Limb (tissue), 2 donors: ENCODE measurements at regions not wholly inside any gene's neighbourhood (a gene's known extent, or its start where the extent isn't known, plus 50 kb on each side); places are given as distances from the start of the nearest gene placed in this dataset.

ENCODE experiments used
- DNase-seq, 2 donors: peaks; one replicate each; pipeline ENCODE4 v3.0.0-alpha.2; 2016; ENCODE audit errors: extremely low spot score in 2 of 2

DNA sequence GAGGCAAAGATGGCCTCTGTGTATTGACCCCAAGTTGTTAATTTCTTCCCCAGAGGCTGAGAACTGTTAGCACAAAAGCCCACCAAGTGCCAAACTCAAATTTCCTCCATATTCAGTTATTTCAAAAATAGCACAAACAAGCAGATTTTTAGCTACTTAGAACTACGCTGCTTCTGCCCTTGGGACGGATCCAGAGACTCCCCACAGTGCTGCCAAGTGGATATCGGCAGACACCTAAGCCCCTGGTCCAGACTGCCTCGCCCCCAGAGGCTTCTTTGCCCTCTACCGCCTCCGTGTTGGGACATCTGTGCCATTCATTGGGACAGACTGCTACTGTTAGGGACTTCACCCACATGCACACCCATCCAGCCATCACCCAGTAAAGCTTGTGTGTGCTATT lies 188.3 kb downstream of the POSTN start:
- no peak for DNase-seq

DNA sequence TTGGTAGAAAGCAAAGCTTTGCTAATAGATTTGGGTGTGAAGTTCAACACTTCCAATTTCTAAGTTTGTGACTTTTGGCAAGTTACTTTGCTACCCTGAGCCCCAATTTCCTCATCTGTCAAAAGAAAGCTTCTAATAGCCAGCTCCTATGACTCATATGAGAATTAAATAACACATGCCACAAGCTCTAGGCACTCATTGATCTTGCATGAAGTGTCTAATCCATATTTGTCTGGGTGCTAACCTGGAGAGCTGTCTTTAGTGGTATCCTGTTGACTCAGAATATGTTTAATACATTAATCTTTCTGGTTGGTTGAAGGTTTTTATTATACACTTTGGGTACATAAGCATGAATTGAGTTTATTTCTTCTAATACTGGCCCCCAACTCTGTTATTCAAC lies 188.8 kb downstream of the POSTN start:
- no peak for DNase-seq

DNA sequence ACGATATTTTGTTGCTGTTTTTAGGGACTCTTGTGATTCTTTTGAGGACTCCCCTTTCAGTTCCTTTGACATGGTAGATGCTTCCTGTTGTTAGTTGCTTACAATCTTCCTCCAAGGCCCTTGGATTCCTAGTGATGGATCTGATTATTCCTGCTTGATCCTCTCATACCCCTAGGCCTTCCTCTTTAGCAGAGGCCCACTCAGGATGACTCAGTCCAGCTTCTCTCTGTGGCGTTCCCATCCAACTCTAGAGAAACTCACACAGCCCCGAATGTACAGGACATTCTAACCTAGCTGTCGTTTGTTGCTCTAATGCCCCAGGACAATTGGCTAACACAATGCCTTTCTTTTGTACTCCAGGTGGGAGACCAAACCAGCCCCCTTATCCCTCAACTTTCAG lies 191.4 kb downstream of the POSTN start:
- DNase-seq = no peak

DNA sequence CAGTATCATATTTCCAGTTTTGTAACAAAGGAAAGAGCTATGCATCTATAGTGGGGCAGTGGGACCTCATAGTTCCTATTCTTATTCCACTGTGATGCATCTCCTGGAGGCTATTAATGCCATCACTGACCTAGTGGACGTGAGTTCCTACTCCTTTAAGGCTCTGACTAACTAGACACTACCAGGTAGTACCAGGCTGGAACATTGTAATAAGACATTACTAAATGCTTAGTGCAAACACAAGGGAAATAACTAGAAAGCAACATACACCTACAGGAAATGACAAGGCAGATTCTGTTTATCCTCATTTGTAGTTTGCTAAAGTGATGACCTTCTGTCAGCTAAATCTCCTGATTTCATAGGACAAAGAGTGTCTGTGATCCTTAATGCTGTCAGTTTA lies 192.5 kb downstream of the POSTN start:
- DNase-seq = no peak

DNA sequence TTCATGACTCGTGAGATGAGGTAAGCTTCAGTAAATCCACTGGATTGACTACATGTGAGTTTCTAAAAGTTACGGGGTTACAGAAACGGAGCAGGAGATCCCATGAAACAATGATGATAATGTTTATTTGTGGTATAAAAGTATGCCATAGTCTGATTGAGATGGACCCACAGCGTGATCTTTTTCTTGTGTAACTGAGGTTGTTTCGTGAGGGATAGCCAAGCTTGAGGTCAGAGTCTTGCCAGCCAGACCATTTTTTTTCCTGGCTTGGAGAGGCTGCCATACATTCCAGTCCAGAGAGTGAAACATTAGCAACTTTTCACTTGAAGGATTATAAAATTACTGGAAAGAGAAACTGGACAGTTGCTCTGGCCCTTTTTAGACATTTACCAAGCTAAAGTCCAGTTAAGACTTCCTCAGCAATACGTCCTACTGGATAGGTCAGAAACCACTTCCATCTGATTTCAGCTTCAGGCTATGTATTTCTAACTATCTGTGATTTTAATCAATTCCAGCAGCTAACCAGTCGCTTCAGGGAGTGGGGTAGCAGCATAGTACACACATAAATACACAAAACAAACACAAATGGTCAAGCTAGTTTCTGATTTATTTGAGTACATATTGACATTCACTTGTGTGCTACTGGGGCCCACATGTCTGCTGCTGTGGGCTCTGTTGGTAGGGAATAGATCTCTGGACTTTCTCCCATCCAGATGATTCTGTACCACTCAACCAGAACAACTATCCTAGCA lies 194.6 kb downstream of the POSTN start:
- DNase-seq = no peak

DNA sequence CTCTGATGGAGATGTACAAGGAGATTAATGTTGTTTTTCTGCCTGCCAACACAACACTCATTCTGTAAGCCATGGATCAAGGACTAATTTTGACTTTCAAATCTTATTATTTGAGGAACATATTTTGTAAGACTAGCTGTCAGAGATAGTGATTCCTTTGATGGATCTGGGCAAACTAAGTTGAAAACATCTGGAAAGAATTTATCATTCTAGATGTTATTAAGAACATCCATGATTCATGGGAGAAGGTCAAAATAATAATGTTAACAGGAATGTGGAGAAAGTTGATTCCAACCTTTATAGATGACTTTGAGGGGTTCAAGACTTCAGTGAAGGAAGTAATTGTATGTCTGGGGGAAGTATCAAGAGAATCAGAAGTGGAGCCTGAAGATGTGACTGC lies 196.8 kb downstream of the POSTN start:
- no peak for DNase-seq

DNA sequence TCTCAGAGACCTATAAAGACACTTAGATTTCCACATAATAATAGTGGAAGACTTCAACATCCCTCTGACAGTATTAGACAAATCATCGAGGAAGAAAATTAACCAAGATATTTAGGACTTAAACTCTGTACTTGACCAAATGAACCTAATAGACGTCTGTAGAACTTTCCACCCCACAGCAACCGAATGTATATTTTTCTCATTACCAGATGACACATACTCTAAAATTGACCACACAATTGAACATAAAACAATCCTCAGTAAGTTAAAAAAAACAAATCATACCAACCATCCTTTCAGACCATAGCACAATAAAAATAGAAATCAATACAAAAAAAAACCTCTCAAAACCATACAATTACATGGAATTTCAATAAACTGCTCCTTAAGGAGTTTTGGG lies 201.0 kb downstream of the POSTN start:
- DNase-seq = no peak

DNA sequence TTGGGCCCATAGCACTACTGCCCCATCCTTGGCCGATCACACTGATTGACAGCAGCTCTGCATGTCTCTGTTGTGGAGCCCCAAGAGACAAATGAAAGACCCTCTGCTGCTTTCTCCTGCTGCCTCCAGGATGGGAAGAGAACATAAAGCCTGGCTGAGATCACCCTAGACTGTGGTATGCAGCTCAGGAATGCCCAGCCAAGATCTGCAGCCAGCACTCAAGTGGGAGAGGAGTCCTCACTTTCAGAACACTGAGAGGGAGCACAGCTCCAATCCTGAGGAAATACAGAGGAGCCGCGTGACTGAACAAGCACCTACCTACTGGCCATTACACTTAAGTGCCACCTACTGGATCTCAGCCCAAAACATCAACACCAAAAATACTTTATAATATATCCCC lies 203.0 kb downstream of the POSTN start:
- no peak for DNase-seq

DNA sequence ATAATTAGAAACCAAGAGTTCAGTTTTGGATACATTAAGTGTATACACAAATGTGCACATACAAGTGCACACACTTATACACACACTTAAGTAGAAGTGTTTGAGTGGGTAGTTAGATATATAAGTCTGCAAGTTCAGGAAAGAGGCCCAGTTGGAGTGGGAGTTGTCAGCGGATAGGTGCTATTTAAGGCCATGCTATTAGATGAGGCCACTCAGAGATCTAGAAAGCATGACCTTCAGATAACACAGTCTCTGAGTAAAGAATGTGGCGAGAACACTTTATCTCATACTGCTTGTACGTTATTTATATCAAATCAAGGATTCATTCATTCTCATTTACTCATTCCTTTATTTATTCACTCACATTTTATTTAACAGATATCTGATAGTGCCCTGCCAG lies 206.2 kb downstream of the POSTN start:
- no peak for DNase-seq

DNA sequence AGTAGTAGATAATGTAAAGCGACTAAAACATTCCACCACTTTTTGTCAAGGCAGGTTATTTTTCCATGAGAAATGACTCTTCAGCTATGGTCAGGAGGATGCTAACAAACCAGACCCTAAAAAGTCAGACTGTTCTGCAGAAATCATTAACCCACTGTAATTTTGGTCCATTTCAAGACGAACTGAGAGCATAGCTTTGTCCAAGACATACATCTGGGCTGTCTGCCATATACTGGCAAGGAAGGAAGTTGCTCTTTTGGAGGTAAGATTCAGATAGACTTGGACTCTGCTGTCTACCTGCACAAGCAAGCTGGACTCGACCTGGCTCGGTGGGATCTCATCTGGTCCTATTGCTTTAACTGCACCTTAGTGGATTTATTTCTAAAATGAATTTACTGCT lies 207.8 kb downstream of the POSTN start:
- DNase-seq = no peak

DNA sequence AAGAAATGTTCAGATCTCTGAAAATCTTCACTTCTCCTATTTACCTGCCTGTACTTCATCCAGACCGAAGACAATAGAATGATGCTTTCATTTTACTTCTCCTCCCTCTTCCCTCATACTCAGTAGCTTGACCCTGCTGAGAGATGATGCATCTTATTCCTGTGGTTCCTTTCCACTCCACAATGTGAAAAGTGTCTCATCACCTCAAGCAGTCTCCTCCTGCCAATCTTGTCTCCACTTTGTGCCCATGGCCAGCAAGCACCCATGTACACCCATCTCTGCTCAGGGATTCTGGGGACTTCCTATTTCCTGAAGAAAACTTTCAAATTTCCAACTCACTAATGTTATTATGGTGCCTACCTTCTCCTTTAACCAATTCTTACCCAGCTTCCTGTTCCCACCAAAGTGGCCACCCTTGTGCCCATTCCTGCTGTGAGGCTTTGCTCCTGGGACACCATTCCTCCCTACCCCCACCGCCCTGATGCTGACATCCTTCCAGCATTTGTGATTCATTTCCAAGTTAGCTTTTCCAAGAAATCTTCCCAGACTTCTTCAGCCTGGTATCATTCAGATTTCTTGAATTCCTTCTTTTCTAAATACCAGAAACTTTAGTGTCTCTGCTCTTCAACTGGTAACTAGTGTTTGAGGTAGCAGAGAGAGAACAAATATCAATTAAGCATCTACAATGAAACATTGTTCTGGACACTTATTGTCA lies 212.5 kb downstream of the POSTN start:
- no peak for DNase-seq

DNA sequence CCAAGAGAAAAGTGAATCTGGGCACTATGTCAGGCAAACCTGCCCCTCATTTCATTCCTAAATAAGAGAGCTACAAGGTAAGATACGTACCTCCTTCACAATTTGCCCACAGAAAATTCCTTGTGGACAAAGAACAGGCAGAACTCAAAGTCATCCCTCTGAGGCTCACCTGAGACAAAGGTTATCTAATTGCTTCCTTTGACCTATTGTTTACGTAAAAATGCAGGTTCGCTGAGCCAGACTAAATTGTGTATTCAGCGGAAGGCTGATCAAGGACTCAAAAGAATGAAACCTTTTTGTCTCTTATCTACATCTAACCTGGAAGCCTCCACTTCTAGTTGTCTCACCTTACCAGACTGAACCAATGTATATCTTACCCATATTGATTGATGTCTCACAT lies 213.3 kb downstream of the POSTN start:
- no peak for DNase-seq

DNA sequence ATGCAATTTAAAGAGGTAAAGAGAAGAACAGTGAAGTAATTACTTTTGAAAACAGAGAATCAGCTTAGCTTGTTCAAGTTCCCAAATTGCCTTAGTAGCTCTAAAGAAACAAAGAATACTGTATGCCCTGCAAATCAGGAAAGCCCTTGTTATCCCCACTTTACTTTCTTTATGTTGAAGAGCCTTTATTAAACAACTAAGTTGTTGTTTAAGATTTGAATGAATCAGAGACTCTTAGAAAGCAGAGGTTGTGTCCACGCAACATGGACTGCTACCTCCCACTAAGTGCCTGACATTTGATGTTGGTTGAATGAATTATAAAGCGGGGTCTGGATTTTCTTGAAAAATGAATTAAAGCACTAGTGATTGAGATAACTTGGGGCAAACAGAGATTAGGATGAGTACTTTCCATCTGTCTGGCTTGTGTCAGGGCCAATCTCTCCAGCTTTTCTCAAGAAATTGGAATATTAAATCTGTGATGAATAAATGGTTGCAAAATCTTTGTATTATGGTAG lies 214.7 kb downstream of the POSTN start:
- no peak for DNase-seq

DNA sequence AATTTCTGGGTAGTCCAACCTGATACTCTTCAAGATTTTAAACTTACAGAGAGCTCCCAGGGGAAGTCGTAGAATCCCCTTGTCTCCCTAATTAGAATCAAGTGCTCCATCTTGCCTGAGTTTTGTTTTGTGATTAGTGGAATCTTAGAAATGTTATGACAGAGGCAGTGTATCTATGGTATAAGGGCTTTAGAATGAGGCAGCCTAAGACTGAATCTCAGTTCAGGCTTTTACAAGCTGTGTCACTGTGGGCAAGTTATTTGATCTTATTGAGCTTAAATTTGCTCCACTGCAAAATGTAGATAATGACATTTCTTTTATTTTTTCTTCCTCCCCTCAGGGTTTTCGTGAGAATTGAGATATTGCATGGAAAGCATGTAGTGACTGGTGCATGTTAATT lies 215.5 kb downstream of the POSTN start:
- no peak for DNase-seq

DNA sequence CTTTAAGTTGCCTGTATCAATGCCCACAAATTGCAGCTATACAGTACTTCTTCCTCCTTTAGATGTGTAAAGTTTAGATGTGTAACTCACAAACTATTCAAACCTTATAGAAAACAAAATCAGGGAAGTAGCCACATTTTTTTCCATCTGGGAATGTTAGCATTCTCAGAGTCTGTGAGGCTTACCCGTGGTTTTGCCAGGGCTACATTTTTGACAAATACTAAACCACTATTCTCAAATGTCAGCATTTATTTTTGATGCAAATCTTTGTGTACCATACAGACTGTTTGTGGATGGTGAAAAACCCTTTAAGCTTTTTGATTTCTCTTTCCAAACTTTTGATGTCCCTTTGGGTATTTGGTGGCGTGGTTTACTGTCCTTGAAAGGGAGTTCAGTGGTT lies 216.4 kb downstream of the POSTN start:
- no peak for DNase-seq

DNA sequence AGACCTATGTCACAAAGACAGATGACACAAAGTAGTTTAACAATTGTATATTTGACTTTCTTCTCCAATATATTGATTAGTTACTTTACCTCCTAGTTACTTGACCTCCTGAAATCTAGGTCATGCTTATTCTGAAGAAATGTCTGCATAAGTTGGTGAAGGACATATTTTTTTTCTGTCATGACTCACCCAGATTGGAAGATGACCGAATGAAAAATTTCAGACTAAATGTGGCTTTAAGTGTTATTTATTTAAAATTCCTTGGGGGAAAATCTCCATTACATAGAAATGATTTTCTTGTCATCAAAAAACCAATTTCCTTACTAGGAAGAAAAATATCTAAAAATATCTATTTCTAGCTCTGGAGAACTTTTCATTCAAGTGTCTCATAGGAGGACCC lies 217.1 kb downstream of the POSTN start:
- DNase-seq = no peak

DNA sequence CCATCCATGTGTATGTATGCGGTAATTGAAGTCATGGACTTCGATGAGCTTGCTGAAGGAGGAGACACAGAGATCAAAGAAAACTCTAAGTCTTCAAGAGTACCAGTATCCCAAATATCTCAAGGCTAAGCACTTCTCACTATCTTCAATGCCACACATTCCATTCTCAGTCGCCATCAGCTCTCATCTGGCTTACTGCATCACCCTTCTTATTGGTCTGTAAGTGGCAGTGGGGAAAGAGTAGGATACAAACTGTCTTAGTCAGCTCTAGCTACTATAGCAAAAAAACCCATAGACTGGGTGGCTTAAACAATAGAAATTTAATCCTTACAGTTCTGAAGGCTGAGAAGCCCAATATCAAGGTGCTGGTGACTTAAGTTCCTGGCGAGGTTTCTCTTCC lies 218.7 kb downstream of the POSTN start:
- DNase-seq = no peak

DNA sequence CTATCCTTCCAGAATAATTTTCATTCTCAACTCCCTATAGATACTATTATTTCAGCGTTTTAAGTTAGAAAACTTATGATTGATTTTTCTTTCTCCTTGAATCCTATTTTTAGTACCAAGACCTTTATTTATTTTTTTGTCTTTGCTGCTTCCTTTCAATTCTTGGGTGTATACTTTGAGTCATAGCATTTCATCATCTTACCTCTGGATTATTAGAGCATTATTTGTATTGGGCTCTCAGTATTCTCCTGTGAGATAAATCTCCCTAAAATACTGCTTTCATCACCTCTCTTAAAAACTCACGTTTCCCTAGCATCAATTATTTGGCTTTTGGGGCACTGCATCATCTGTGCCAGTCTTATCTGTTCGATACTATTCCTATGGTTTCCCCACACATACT lies 222.8 kb downstream of the POSTN start:
- no peak for DNase-seq

DNA sequence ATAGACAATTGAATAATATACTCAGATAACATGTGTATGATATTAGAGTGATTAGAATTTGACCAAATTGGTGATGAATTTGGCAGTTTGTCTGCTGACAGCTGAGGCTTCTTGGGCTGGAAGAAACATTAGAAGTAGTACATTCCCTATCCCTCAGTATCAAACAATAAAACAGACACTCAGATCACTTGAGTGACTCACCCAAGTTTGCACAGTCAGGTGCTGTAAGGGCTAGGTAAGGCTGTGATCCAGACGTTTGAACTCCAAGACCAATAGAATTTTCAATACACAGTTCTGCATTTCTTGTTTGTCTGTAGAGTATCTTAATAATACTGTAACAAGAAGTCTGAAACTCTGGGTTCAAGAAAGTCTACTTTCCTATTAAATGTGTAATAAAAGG lies 223.5 kb downstream of the POSTN start:
- no peak for DNase-seq

DNA sequence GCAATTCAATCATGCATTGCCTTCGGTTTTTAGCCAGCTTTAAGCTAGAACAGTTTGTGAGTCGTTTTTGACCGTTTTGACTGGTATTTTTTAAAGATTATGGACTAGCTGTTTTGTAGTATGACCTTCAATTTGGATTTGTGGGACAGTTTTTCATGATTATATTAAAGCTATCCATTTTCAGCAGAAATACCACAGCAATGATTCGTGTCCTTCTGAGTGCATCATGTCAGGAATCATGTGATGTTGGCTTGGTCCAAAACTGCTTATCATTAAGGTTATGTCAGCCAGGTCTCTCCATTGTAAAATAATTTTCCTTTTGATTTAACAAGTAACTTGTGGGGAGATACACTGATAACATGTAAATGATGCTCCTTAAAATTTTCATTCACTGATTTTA lies 229.0 kb downstream of the POSTN start:
- DNase-seq = no peak

DNA sequence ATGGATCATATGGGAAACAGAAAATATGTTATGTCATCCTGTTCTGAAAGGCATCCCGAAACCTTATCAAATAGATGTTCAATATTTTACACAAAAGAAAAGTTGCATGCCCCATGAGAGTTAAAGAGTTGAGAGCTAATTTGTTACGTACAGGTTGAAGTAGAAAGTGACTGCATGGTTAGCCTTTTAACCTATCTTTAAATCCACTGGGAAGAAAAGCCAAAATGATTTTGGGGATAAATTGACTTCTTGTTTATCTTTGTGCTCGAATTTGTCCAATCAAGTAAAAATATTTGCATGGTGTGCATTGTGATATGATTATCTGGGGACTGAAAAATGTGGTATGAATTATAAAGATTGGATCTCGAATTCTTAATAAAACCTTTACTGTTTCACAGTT lies 230.1 kb downstream of the POSTN start:
- no peak for DNase-seq

DNA sequence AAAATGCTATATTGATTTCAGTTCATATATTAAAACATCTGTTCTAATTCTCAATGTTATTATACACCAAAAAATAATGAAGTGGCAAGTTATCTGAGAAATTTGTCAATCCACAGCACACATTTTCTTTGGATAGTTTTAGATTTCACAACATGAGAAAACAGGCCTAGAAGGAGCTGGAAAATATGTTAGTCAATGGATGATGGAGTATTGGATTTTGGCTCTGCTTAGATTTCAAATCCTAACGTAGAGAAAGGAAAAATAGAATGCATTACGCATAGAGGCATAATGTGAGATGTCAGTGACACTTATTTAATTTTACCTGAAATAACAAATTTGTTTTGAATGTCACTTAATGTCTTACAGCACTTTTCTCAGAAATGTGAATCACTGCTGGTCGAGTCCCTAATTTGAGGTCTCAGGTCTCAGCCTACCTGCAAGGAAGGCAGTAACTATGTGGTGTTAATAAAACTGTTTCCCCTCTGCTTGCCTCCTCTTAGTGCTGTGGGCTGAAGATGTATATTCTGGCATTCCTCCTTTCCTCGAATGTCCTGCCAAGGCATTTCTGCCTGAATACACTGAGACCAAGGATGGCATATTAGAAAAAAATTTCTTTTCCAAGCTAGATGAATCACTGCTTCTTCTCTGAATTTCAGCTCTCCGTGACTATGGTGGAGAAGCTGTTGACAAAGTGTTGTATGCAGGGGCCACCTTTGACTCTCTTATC lies 232.4 kb downstream of the POSTN start:
- no peak for DNase-seq

DNA sequence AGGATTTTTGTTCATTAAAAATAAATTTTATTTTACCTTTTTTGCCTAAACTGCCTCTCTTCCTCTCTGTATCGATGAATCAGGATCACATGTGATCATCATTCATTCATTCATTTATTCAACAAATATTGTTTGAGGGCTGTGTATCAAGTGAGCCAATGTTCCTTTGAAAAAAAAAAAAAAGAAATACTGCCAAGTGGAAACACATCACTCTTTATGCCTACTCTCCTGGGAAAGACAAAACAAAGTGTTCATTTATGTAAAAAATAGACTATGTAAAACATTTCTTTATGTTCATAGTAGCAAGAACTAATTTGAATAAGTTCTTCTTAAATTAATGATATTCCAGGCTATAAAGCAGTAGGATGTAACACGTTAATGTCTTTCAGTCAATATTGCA lies 233.1 kb downstream of the POSTN start:
- DNase-seq = no peak
